ENCODE measurements at regions not wholly inside any gene's neighbourhood (a gene's known extent, or its start where the extent isn't known, plus 50 kb on each side); places are given as distances from the start of the nearest gene placed in this dataset.
"Not testable (repeated sequence)": the region's sequence is repeated elsewhere in the genome, so short reads cannot be mapped to it uniquely, and the experiment has no call there.

DNA sequence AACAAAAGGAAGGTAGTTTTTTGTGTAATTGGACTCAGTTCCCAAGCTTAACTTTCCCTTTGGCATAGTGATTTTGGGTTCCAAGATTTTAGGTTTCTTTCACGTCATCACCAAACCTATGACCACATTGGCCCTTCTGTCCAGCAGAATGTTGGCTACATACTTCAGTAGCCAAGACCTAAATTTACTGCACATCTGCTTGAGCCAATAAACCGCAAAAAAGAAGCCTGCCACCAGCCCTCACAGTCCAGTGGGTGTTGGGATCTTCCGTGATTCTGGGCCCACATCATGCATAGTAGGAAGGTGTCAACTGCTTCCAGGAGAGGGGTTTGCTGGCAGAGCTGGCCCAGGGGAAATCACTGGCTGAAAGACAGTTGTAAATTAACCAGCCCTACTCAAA, 57.6 kb upstream of the LIPC start:
- WGBS, 3 donors = 80 to 91% (median 84%) methylated on average over 3 of the region's 3 CpGs
- no peak overlapping the region for H3K27ac ChIP-seq (ENCODE audit: low read depth, low read length)

DNA sequence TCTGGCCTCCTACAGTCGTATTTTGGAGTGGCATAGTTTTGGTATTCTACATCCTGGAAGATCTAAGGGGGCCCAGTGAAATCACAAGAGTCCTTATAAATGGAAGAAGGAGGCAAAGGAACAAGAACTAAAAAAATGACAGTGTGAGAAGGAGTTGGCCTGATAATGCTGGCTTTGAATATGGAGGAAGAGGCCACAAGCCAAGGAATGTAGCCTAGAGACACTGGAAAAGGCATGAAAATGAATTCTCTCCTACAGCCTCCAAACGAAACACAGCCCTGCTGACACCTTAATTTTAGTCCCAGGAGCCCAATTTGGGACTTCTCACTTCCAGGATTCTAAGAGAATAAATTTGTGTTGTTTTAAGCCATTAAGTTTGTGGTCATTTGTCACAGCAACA, 54.6 kb upstream of the LIPC start:
- 77 to 96% (median 95%) methylated on average over 2 of the region's 2 CpGs for WGBS, 3 donors
- H3K27ac ChIP-seq (ENCODE audit: low read depth, low read length) = no peak overlapping the region

DNA sequence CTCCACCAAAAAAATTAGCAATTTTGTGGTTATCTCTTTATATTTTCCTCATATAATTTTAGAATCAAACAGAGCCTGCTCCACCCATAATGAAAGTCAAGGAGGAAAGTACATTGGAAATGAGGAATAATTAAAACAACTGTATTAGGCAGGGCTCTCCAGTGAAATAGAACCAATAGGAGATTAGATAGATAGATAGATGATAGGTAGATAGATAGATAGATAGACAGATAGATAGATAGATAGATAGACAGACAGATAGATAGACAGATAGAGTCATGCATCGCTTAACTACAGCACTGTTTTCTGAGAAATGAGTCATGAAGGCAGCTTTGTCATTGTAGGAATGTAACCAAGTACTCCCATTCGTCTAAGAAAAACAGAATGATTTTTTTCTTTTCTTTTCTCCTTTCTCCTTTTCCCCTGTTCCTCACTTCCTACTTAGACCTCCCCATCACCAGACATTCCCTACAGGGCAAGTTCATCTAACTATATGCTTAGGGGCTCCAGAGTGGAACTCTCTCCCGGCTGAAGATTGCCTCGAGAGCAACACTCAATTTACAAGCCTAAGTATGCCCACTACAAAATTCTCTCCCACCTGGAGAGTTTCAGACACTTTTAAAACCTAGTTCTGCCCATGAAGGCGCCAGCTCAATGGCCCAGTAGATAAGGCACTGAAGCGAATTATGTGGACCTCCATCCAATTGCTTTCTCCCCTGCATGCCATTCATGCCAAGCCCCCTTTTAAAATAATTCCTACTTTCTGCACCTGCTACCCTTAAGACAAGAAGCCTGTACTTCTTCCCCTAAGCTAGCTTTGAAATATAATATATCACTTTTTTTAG, 53.3 kb upstream of the LIPC start:
- 86 to 88% (median 86%) methylated on average over 6 of the region's 6 CpGs for WGBS, 3 donors

DNA sequence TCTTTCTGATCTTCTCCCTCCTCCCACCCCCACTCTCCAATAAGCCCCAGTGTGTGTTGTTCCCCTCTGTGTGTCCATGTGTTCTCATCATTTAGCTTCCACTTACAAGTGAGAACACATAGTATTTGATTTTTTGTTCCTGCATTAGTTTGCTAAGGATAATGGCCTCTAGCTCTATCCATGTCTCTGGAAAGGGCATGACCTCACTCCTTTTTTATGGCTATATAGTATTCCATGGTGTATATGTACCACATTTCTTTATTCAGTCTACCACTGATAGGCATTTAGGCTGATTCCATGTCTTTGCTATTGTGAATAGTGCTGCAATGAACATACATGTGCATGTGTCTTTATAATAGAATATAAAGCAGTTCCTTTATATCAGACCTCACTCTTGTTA, 52.3 kb upstream of the LIPC start:
- not testable (repeated sequence) for H3K27ac ChIP-seq (ENCODE audit: low read depth, low read length)

More for the DNA sequence above, 53.3 kb upstream of the LIPC start:
- no peak overlapping the region for H3K27ac ChIP-seq (ENCODE audit: low read depth, low read length)

DNA sequence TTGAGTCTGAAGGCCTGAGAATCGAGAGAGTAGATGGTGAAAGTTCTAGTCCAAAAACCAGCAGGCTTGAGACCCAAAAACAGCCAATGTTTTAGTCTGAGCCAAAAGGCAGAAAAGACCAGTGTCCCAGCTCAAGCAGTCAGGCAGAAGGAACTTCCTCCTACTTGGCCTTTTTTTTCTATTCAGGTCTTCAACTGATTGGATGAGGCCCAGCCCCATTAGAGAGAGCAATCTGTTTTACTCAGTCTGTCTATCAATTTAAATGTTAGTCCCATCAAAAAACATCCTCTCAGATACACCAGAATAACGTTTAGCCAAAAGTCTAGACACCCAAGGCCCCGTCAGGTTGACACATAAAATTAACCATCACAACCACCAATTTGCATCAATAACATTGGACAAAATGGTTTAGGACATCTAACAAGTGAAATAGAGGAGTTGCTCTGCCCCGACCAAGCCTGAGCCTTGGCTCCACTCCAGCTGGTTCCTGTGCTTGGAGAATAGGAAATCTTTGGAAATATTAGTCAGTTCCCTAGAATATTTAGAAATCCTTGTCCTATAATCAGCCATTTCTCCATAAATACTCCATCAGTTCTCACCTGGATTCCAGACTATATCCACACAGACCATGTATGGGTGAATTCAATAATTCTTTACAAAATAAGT, 51.4 kb upstream of the LIPC start:
- H3K27ac ChIP-seq (ENCODE audit: low read depth, low read length) = no peak overlapping the region
- 68 to 81% (median 74%) methylated on average over 4 of the region's 4 CpGs for WGBS, 3 donors

DNA sequence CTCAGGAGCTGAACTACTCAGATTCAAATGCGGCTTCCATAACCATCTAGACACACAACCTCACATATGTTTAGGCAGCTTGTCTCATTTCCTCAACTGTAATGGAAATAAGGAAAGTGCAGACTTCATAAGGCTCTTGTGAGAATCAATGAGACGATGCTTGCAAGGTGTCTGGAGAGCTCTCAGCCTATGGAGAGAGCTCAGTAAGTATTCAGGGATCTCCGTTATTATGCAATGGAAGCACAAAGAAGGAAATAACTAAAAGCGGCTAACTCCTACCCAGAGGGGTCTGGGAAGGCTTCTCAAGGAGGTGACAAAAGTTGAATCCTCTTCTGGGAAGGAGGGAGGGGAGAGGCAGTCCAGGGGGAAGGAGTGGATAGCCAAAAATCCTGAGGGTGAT, 50.1 kb upstream of the LIPC start:
- WGBS, 3 donors = 72 to 90% (median 88%) methylated on average over 4 of the region's 4 CpGs
- H3K27ac ChIP-seq (ENCODE audit: low read depth, low read length) = no peak overlapping the region

All from adipose tissue (tissue), 3 donors.